ENCODE measurements at regions not wholly inside any gene's neighbourhood (a gene's known extent, or its start where the extent isn't known, plus 50 kb on each side); places are given as distances from the start of the nearest gene placed in this dataset.

DNA sequence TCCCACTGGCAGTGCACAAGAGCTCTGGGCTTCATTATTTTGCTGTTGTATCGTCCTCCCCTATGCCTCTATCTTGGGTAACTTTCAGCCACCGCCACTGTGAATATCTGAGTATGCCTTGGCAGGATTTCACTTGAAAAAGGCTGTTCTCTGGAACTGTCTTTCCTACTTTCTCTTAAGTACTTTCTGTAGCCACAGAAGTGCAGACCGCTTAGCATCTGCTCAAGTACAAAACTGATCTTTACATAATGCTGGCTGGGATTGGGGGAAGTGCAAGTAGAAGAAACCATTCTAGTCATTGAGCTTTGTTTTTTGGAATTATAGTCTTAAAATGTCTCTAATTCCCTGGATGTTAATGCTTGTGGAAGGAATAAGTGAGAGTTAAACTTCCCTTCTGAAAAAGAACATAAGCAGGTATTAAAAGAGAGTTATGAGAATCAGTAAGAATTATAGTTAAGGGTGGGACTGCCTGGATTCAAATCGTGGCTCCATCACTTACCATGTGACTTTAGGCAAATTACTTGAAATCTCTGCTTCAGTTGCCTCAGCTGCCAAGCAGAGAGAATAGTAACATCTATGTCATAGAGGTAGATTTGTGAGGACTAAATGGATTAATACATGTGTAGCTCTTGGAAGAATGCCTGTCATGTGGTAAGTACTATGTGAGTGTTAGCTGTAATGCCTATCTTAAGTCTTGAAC is 77.5 kb downstream of the MID1IP1 start:
- Histone ChIP-seq H3K9me3 (ENCODE audit: low read length) (no peaks in the 10 kb centered on the region), H3K27me3 (ENCODE audit: insufficient read depth, low read depth, low read length) (no peaks in the 10 kb centered on the region), H3K36me3 (ENCODE audit: insufficient read depth, low read length) (no peaks in the 10 kb centered on the region), H2AFZ (ENCODE audit: low read depth, low read length) (no peak overlapping the region), H3K27ac (ENCODE audit: low read length) (no peak overlapping the region), H3K4me3 (ENCODE audit: low read length) (no peak overlapping the region), H3K9ac (ENCODE audit: low read length) (no peak overlapping the region), H3K4me2 (ENCODE audit: low read length) (no peak overlapping the region), H3K79me2 (replicated peaks; ENCODE audit: insufficient read depth, low read length) (no peaks in the 10 kb centered on the region), H3F3A (ENCODE audit: insufficient read depth, low read length, poor library complexity, severe bottlenecking) (no peaks in the 10 kb centered on the region), H4K20me1 (ENCODE audit: insufficient read depth) (no peaks in the 10 kb centered on the region), H3K9me2 (ENCODE audit: insufficient read depth, low read length) (no peaks in the 10 kb centered on the region)
- TF ChIP-seq EZH2 (IDR thresholded peaks at IDR 0.05; ENCODE audit: borderline replicate concordance, insufficient read depth, low read length, poor library complexity, severe bottlenecking): no peak
- no peak for TF ChIP-seq MXI1 (conservative IDR thresholded peaks at IDR 0.05; ENCODE audit: poor library complexity, severe bottlenecking)
- TF ChIP-seq CTCF (IDR thresholded peaks at IDR 0.05; ENCODE audit: poor library complexity, severe bottlenecking): no peak
- TF ChIP-seq SMC3 (conservative IDR thresholded peaks at IDR 0.05; ENCODE audit: poor library complexity): no peak
- no peak for TF ChIP-seq RAD21 (conservative IDR thresholded peaks at IDR 0.05)
- TF ChIP-seq POLR2AphosphoS5 (IDR thresholded peaks at IDR 0.05): no peak
- TF ChIP-seq, protein P1, sequence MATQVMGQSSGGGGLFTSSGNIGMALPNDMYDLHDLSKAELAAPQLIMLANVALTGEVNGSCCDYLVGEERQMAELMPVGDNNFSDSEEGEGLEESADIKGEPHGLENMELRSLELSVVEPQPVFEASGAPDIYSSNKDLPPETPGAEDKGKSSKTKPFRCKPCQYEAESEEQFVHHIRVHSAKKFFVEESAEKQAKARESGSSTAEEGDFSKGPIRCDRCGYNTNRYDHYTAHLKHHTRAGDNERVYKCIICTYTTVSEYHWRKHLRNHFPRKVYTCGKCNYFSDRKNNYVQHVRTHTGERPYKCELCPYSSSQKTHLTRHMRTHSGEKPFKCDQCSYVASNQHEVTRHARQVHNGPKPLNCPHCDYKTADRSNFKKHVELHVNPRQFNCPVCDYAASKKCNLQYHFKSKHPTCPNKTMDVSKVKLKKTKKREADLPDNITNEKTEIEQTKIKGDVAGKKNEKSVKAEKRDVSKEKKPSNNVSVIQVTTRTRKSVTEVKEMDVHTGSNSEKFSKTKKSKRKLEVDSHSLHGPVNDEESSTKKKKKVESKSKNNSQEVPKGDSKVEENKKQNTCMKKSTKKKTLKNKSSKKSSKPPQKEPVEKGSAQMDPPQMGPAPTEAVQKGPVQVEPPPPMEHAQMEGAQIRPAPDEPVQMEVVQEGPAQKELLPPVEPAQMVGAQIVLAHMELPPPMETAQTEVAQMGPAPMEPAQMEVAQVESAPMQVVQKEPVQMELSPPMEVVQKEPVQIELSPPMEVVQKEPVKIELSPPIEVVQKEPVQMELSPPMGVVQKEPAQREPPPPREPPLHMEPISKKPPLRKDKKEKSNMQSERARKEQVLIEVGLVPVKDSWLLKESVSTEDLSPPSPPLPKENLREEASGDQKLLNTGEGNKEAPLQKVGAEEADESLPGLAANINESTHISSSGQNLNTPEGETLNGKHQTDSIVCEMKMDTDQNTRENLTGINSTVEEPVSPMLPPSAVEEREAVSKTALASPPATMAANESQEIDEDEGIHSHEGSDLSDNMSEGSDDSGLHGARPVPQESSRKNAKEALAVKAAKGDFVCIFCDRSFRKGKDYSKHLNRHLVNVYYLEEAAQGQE (IDR thresholded peaks at IDR 0.05; ENCODE audit: borderline replicate concordance): no peak
- TF ChIP-seq TAF1 (IDR thresholded peaks at IDR 0.05; ENCODE audit: low read depth): no peak
- no peak for TF ChIP-seq EP300 (conservative IDR thresholded peaks at IDR 0.05; ENCODE audit: poor library complexity, severe bottlenecking)

DNA sequence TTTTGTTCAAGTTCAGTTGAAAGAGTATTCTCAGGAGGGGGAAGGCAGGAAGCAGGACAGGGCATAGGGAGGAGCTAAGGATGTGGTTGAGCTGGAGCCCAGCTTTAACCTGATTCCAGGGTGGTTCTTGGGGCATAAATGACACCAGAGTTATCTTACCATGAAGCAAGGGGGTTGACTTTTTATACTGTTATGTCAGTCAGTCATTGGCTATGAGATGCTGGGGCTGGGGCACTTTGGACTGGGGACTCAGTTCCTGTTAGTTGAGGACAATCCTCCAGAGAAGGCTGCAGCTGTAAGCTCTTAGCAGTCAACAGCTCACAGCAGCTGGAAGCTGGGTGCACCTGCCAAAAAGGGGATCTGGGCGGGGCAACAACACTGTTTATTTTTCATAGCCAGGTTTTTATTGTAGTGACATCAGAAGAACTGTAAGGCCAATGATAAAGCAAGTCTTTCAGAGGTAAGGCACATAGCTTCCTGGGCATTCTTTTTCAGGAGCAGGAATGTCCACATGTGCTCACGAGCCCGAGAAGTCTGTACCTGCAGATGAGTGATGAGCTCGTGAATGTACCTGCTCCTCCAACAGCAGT is 78.5 kb downstream of the MID1IP1 start:
- Histone ChIP-seq H3K9me3 (ENCODE audit: low read length) (no peaks in the 10 kb centered on the region), H3K27ac (ENCODE audit: low read length) (no peak overlapping the region), H3K79me2 (replicated peaks; ENCODE audit: insufficient read depth, low read length) (no peaks in the 10 kb centered on the region), H3K9me2 (ENCODE audit: insufficient read depth, low read length) (no peaks in the 10 kb centered on the region), H3K4me3 (ENCODE audit: low read length) (no peak overlapping the region), H4K20me1 (ENCODE audit: insufficient read depth) (no peaks in the 10 kb centered on the region), H3K4me2 (ENCODE audit: low read length) (no peak overlapping the region), H3F3A (ENCODE audit: insufficient read depth, low read length, poor library complexity, severe bottlenecking) (no peaks in the 10 kb centered on the region), H2AFZ (ENCODE audit: low read depth, low read length) (no peak overlapping the region), H3K36me3 (ENCODE audit: insufficient read depth, low read length) (no peaks in the 10 kb centered on the region), H3K9ac (ENCODE audit: low read length) (no peak overlapping the region), H3K27me3 (ENCODE audit: insufficient read depth, low read depth, low read length) (no peaks in the 10 kb centered on the region)
- TF ChIP-seq MXI1 (conservative IDR thresholded peaks at IDR 0.05; ENCODE audit: poor library complexity, severe bottlenecking) (no peak), POLR2AphosphoS5 (IDR thresholded peaks at IDR 0.05) (no peak), CTCF (IDR thresholded peaks at IDR 0.05; ENCODE audit: poor library complexity, severe bottlenecking) (no peak), TAF1 (IDR thresholded peaks at IDR 0.05; ENCODE audit: low read depth) (no peak), EZH2 (IDR thresholded peaks at IDR 0.05; ENCODE audit: borderline replicate concordance, insufficient read depth, low read length, poor library complexity, severe bottlenecking) (no peak), RAD21 (conservative IDR thresholded peaks at IDR 0.05) (no peak), EP300 (conservative IDR thresholded peaks at IDR 0.05; ENCODE audit: poor library complexity, severe bottlenecking) (no peak), SMC3 (conservative IDR thresholded peaks at IDR 0.05; ENCODE audit: poor library complexity) (no peak)
- TF ChIP-seq, protein P1 (IDR thresholded peaks at IDR 0.05; ENCODE audit: borderline replicate concordance): no peak
